Right cardiac atrium (tissue), 5 donors: ENCODE measurements at regions not wholly inside any gene's neighbourhood (a gene's known extent, or its start where the extent isn't known, plus 50 kb on each side); places are given as distances from the start of the nearest gene placed in this dataset.
A peak's percentile ranks its signal among the peaks of the same experiment; 100 is the strongest.

Experiments
- ATAC-seq, 2 donors: fragments of 200-7000 bp; cut with Tn5 transposase; one replicate each; pipeline versions ENCODE4 v1.8.0 to v1.9.1; 2020; ENCODE audit warnings: moderate library complexity in 2 of 2, mild to moderate bottlenecking in 1 of 2
- DNase-seq, 3 donors: peaks; one replicate each; pipeline ENCODE4 v3.0.0-alpha.2; 2020
- H3K27ac ChIP-seq: one replicate; pipeline ENCODE4 v1.5.1; 2013; ENCODE audit warnings: mild to moderate bottlenecking, low read length, control low read depth, moderate library complexity
- H3K27me3 ChIP-seq: one replicate; pipeline ENCODE4 v1.6.1; 2013; ENCODE audit not compliant: control insufficient read depth, insufficient read depth
- H3K4me1 ChIP-seq: one replicate; pipeline ENCODE4 v1.6.1; 2013; ENCODE audit warnings: low read length; ENCODE audit not compliant: control insufficient read depth, insufficient read depth
- H3K4me3 ChIP-seq: one replicate; pipeline ENCODE4 v1.5.1; 2013; ENCODE audit warnings: low read length, control low read depth
- H3K9me3 ChIP-seq: one replicate; pipeline ENCODE4 v1.6.1; 2013; ENCODE audit warnings: low read length; ENCODE audit not compliant: control insufficient read depth
- whole genome bisulfite sequencing: extraction: QIAGEN DNeasy Blood & Tissue Kit; methylation state at CpG from one replicate; pipeline ENCODE4 v1.1.7; 2013; 5-methylcytosine and 5-hydroxymethylcytosine counted together
- intact Hi-C, 4 donors: fragments of 100-400 bp; cut with DNase I; formaldehyde crosslinking; loops; one replicate each; pipeline versions ENCODE4 v1.11.0 to v1.14.0; 2022 to 2023
- donor health status: healthy with polysubstance abuse.
- donor health status: DM: no; HTN: yes; CAD: no.
- donor health status: DM: no; HTN: no; CAD: no.
- donor health status: DM: no; HTN: yes; CAD: no; lungs with severe emphysema.
- donor health status: DM: yes; HTN: yes; CAD: no.

DNA sequence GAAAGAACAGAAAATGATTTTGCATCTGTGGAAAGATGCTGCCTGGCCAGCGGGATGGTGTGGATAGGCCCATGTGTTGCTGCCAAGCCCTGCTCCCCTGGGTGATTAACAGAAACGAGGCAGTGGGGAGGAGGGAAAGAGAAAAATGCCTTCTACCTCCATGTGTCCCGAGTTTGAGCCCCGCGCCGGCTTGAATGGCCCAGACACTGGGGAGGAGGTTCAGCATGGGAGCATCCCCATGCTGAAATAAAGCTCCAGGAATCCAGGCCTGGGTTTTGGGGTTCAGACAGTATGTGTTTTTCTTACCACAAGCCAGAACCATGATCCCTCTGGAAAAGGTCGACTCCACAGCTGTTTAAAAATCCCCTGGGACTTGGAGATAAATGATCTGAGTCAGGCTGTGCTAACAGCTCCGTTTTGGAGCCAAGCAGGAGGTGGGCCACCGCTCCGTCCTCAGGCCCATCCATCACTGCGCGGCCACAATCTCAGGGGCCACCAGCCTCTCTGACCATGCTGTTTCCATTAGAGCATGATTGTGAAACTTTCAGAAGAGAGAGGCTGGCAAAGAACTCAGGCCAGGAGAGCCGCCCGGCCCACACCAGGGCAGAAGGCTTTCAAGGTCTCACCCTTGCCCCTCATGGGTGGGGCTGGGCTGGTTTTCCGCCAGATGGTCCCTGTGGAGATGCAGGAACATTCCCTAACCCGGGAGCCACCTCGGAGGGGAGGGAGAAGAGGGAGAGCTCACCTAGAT, 299.7 kb downstream of the ZEB1 start:
- no peak overlapping the region for H3K4me3 ChIP-seq
- intact Hi-C loops, result no loop called here

DNA sequence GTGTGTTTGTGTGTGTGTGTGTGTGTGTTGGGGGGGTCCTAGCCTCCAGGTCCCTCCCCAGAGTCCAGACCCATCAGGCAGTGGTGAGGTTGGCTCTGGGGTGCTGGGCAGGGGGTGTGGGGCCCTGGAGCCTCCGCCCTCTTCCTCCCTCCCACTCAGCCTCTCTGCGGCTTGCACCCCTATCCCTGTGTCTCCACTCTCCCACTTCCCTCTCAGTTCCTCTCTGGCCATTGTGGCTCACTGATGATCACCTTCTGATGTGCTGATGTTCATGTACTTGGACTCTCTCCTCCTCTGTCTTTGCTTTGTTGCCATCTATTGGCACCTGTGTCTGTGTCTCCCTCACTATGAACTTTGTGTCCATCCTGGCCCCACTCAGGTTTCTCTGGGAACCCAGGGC, 298.7 kb downstream of the ZEB1 start:
- Histone ChIP-seq H3K27me3 (no peaks in the 10 kb centered on the region), H3K4me3 (no peak overlapping the region), H3K27ac (no peak overlapping the region), H3K4me1 (peaks cover 5% of the 10 kb centered on the region), H3K9me3 (no peaks in the 10 kb centered on the region)
- intact Hi-C loops, result no loop called here
- no peak for DNase-seq
- 93% methylated on average over 2 of the region's 2 CpGs for WGBS
- no peak for ATAC-seq

More for the DNA sequence above, 299.7 kb downstream of the ZEB1 start:
- H3K27me3 ChIP-seq, result no peaks in the 10 kb centered on the region
- no peaks in the 10 kb centered on the region for H3K9me3 ChIP-seq
- 55% methylated on average over 17 of the region's 17 CpGs for WGBS
- H3K4me1 ChIP-seq, result peaks cover 5% of the 10 kb centered on the region
- peak; percentile 73 to 75 for ATAC-seq
- H3K27ac ChIP-seq, result no peak overlapping the region
- peak; percentile 75 to 88 (median 87) for DNase-seq

DNA sequence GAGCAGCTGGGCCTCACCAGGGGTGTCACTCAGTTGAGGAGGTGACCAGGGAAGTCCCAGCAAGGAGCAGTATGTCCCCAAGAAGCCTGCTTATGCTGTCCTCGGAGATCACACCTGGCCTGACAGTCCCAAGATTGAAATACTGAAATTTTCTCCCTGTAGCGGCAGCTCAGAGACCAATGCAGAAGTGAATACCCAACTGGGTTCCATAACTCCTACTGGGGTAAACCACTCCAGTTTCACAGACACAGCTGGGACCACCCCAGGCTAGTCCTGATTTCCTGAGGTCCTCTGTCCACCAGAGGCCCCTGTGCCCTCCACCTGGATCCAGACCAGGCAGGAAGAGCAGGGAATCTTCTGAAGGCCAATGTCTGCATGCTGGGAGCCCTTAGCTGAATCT, 298.1 kb downstream of the ZEB1 start:
- DNase-seq (no peak), ATAC-seq (no peak)
- WGBS, result 91% methylated on average over 2 of the region's 2 CpGs
- Histone ChIP-seq H3K4me1 (peaks cover 5% of the 10 kb centered on the region), H3K27me3 (no peaks in the 10 kb centered on the region), H3K4me3 (no peak overlapping the region), H3K9me3 (no peaks in the 10 kb centered on the region), H3K27ac (no peak overlapping the region)
- intact Hi-C loops, result no loop called here

DNA sequence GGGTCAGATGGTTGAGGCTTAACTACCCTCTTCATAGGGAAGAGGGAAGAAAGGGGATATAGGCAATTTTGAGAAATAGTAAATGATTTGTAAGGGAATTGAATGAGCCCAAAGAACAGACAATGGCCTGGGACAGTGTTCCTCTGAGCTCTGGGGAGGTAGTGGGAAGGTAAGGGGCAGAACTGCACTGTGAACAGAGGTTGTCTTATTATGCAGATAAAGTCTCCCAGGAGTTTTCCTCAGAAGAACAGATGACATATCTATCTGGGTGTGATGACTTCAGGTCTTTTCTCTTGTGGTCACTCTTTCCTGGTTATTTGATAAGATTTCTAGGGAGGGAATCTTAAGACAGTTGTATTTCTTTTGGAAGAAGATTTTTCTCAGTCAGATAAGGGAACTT, 296.1 kb downstream of the ZEB1 start:
- H3K27me3 ChIP-seq, result no peaks in the 10 kb centered on the region
- H3K9me3 ChIP-seq, result no peaks in the 10 kb centered on the region
- no peak overlapping the region for H3K4me3 ChIP-seq
- ATAC-seq, result no peak
- intact Hi-C loops, result no loop called here
- no peak for DNase-seq
- H3K27ac ChIP-seq, result no peak overlapping the region
- peaks cover 2% of the 10 kb centered on the region for H3K4me1 ChIP-seq

- no peaks in the 10 kb centered on the region for H3K27me3 ChIP-seq
- DNase-seq, result no peak
- no peaks in the 10 kb centered on the region for H3K9me3 ChIP-seq
- no peak for ATAC-seq
- H3K4me1 ChIP-seq, result no peaks in the 10 kb centered on the region
- H3K4me3 ChIP-seq, result no peak overlapping the region
- no peak overlapping the region for H3K27ac ChIP-seq
- 97% methylated on average over 1 of the region's 1 CpG for WGBS
- intact Hi-C loops, result no loop called here
Measured at GRCh38 chr10:31614611-31615010, 295.6 kb downstream of the ZEB1 start.

DNA sequence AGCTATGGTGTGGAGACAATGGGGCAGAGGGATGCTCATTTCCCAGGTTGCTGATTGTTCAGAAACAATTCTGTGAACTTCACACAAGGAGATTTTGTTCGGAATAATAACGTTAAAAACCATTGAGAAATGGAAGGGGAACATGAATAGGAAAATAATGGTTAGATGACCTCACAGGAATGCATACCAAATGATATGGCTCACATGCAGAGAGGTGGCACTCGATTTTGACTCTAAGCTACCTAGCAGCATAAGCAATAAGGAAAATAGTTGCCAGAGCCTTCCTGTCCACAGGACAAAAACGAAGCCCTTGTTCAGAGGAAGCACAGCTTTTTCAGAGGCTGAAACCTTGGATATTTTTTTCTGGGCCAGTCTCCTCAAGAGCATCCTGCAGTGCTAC, 293.1 kb downstream of the ZEB1 start:
- H3K9me3 ChIP-seq, result no peaks in the 10 kb centered on the region
- no peak overlapping the region for H3K27ac ChIP-seq
- no peaks in the 10 kb centered on the region for H3K4me1 ChIP-seq
- intact Hi-C loops, result no loop called here
- H3K4me3 ChIP-seq, result no peak overlapping the region
- DNase-seq (no peak), ATAC-seq (no peak)
- H3K27me3 ChIP-seq, result no peaks in the 10 kb centered on the region
- 56% methylated on average over 4 of the region's 4 CpGs for WGBS

GRCh38 chr10:31611161-31611560, 292.1 kb downstream of the ZEB1 start:
- H3K9me3 ChIP-seq, result no peaks in the 10 kb centered on the region
- H3K4me3 ChIP-seq, result no peak overlapping the region
- no peaks in the 10 kb centered on the region for H3K4me1 ChIP-seq
- intact Hi-C loops, result no loop called here
- no peak for ATAC-seq
- H3K27ac ChIP-seq, result no peak overlapping the region
- H3K27me3 ChIP-seq, result no peaks in the 10 kb centered on the region
- 94% methylated on average over 7 of the region's 7 CpGs for WGBS
- no peak for DNase-seq

- no peaks in the 10 kb centered on the region for H3K9me3 ChIP-seq
- H3K27me3 ChIP-seq, result no peaks in the 10 kb centered on the region
- no peak for DNase-seq
- intact Hi-C loops, result loop anchor here in 1 of 4 donors (10.0 kb wide), 1 partner anchor 147 kb away; no protein-coding TSS in a partner anchor
- 96% methylated on average over 3 of the region's 3 CpGs for WGBS
- no peak overlapping the region for H3K27ac ChIP-seq
- no peaks in the 10 kb centered on the region for H3K4me1 ChIP-seq
- no peak for ATAC-seq
- H3K4me3 ChIP-seq, result no peak overlapping the region
Measured at GRCh38 chr10:31607481-31607880, 288.5 kb downstream of the ZEB1 start.

DNA sequence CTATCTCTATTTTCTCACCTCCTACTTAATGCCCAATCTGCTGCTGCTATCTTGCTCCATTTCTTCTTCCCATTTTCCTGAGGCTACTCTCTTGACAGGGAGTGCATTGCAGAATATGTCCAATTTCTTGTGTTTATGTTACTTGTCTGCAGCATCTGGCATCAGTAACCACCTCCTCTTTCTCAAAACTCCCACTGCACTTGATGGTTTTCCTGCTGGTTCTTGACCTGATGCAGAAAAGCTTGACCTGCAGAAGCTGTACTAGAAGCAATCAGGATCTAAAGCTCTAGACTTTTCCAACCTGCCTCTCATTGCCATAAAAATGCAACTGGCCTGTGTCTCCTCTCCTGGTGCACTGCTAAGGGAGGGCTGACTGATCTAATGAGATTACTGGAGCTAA, 287.8 kb downstream of the ZEB1 start:
- H3K4me3 ChIP-seq, result no peak overlapping the region
- intact Hi-C loops, result loop anchor here in 1 of 4 donors (10.0 kb wide), 1 partner anchor 148 kb away; no protein-coding TSS in a partner anchor
- H3K9me3 ChIP-seq, result no peaks in the 10 kb centered on the region

DNA sequence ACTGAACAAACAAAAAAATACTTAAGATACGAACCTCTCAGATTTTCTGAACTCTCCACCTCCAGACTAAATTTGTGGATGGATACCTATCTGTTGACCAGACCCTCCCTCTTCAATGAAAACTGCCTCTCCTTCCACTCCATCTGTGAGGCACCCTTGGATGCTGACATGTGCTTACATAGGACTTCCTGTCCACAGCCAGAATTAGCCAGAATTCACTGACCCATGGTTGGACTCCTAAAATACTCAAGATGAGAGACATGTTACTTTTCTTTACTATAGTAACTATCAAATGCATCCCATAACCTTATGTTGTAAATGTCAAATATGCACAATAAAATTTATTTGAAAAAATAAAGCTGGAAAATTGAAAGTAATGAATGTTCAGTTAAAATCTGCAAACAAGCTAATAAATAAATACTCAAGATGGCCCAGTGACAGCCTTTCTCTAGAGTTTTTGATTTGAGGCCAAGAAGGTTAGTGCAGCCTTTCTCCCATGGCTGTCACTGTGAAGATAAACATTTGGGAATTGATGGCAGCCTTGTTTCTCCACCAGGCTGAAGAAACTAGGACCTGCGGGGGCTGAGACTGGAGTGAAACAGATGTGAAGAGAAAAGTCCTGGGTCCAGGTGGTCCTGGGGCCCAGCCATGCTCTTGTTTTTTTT, 287.0 kb downstream of the ZEB1 start:
- intact Hi-C loops, result loop anchor here in 1 of 4 donors (10.0 kb wide), 1 partner anchor 149 kb away; no protein-coding TSS in a partner anchor
- Histone ChIP-seq H3K27ac (no peak overlapping the region), H3K9me3 (no peaks in the 10 kb centered on the region), H3K4me1 (no peaks in the 10 kb centered on the region), H3K4me3 (no peak overlapping the region), H3K27me3 (no peaks in the 10 kb centered on the region)
- ATAC-seq, result no peak
- no peak for DNase-seq
- WGBS, result 46% methylated on average over 2 of the region's 2 CpGs

More for the DNA sequence above, 287.8 kb downstream of the ZEB1 start:
- Histone ChIP-seq H3K27me3 (no peaks in the 10 kb centered on the region), H3K27ac (no peak overlapping the region), H3K4me1 (no peaks in the 10 kb centered on the region)
- DNase-seq, result no peak
- no peak for ATAC-seq

- Histone ChIP-seq H3K27ac (no peak overlapping the region), H3K9me3 (no peaks in the 10 kb centered on the region), H3K27me3 (no peaks in the 10 kb centered on the region), H3K4me3 (no peak overlapping the region), H3K4me1 (no peaks in the 10 kb centered on the region)
- no peak for DNase-seq
- intact Hi-C loops, result loop anchor here in 1 of 4 donors (10.0 kb wide), 1 partner anchor 149 kb away; no protein-coding TSS in a partner anchor
- 89% methylated on average over 4 of the region's 4 CpGs for WGBS
- ATAC-seq, result no peak
Measured at GRCh38 chr10:31605426-31605825, 286.4 kb downstream of the ZEB1 start.
